IMR-90 (cell line): ENCODE measurements at regions not wholly inside any gene's neighbourhood (a gene's known extent, or its start where the extent isn't known, plus 50 kb on each side); places are given as distances from the start of the nearest gene placed in this dataset.

Experiments
- ATAC-seq: fragments of 200-7000 bp; cut with Tn5 transposase; 2 replicates; pipeline ENCODE4 v1.9.1; 2020; ENCODE audit warnings: low read depth, mild to moderate bottlenecking, moderate library complexity
- BruUV-seq: library from RNA; stranded (reverse); fragments of 400-500 nt; replicated peaks from 2 replicates; lab custom pipeline; 2021; lab: Mats Ljungman, UMichigan
- CTCF ChIA-PET: fragments of 300-600 bp; formaldehyde crosslinking; extraction: SDS; loops from one replicate; lab custom pipeline; 2021; ENCODE audit warnings: antibody characterized with exemption; lab: Yijun Ruan, JAX
- POLR2A ChIA-PET: fragments of 300-600 bp; sonication (Branson Sonifier 250); formaldehyde crosslinking; loops from one replicate; lab custom pipeline; 2022; ENCODE audit warnings: antibody characterized with exemption; ENCODE audit not compliant: unreplicated experiment; lab: Charles Lee
- DNase-seq: peaks from one replicate; pipeline ENCODE4 v3.0.0; 2013
- H2AFZ ChIP-seq: replicated peaks from 2 replicates; pipeline ENCODE3; 2013; ENCODE audit warnings: low read length, mild to moderate bottlenecking; ENCODE audit not compliant: poor library complexity
- H2AK5ac ChIP-seq: 2 replicates; pipeline ENCODE4 v1.6.1; 2013; ENCODE audit warnings: low read depth, low read length, inconsistent platforms
- H2AK9ac ChIP-seq: replicated peaks from 2 replicates; pipeline ENCODE3; 2013; ENCODE audit warnings: mild to moderate bottlenecking, low read depth, low read length, moderate library complexity; ENCODE audit not compliant: poor library complexity
- H2BK120ac ChIP-seq: 2 replicates; pipeline ENCODE4 v1.6.1; 2013; ENCODE audit warnings: low read depth, low read length, inconsistent platforms
- H2BK15ac ChIP-seq: 3 replicates; pipeline ENCODE4 v1.6.1; 2013; ENCODE audit warnings: low read depth, low read length, inconsistent platforms
- H2BK20ac ChIP-seq: 2 replicates; pipeline ENCODE4 v1.6.1; 2013; ENCODE audit warnings: low read depth, mild to moderate bottlenecking, inconsistent platforms, low read length, moderate library complexity
- H2BK5ac ChIP-seq: 2 replicates; pipeline ENCODE4 v1.6.1; 2013; ENCODE audit warnings: mild to moderate bottlenecking, low read depth, low read length, inconsistent platforms; ENCODE audit not compliant: poor library complexity, severe bottlenecking
- H3K14ac ChIP-seq: replicated peaks from 2 replicates; pipeline ENCODE4 v1.6.1; 2013; ENCODE audit warnings: low read depth, low read length, inconsistent platforms
- H3K18ac ChIP-seq: 2 replicates; pipeline ENCODE4 v1.6.1; 2013; ENCODE audit warnings: low read depth, low read length, control low read depth
- H3K23ac ChIP-seq: 2 replicates; pipeline ENCODE4 v1.6.1; 2013; ENCODE audit warnings: low read depth, low read length, inconsistent platforms
- H3K27ac ChIP-seq: 2 replicates; pipeline ENCODE4 v1.5.1; 2013; ENCODE audit warnings: mild to moderate bottlenecking, control low read depth, low read length; ENCODE audit not compliant: insufficient read depth
- H3K27me3 ChIP-seq: 2 replicates; pipeline ENCODE4 v1.6.1; 2013; ENCODE audit warnings: low read length; ENCODE audit not compliant: control insufficient read depth, insufficient read depth
- H3K36me3 ChIP-seq: 2 replicates; pipeline ENCODE4 v1.6.1; 2013; ENCODE audit warnings: low read length, mixed read lengths; ENCODE audit not compliant: control insufficient read depth, insufficient read depth
- H3K4ac ChIP-seq: 2 replicates; pipeline ENCODE4 v1.6.1; 2013; ENCODE audit warnings: low read depth, low read length, inconsistent platforms
- H3K4me1 ChIP-seq: 2 replicates; pipeline ENCODE4 v1.6.1; 2013; ENCODE audit warnings: low read length, mixed read lengths; ENCODE audit not compliant: control insufficient read depth, insufficient read depth
- H3K4me2 ChIP-seq: 2 replicates; pipeline ENCODE4 v1.6.1; 2013; ENCODE audit warnings: low read depth, mild to moderate bottlenecking, control low read depth, low read length, moderate library complexity
- H3K4me3 ChIP-seq: 2 replicates; pipeline ENCODE4 v1.5.1; 2013; ENCODE audit warnings: low read depth, mild to moderate bottlenecking, control low read depth, low read length, moderate library complexity; ENCODE audit not compliant: insufficient read depth
- H3K56ac ChIP-seq: 2 replicates; pipeline ENCODE4 v1.6.1; 2013; ENCODE audit warnings: low read length, inconsistent platforms; ENCODE audit not compliant: insufficient read depth; ENCODE audit errors: extremely low read depth
- H3K79me1 ChIP-seq, 2 experiments: 2 replicates each; pipeline ENCODE4 v1.6.1; 2013; ENCODE audit warnings: low read length in 2 of 2, inconsistent platforms in 1 of 2, low read depth in 1 of 2
- H3K9ac ChIP-seq: 2 replicates; pipeline ENCODE4 v1.6.1; 2013; ENCODE audit warnings: low read depth, low read length, control low read depth
- H3K9me1 ChIP-seq: 2 replicates; pipeline ENCODE4 v1.6.1; 2013; ENCODE audit warnings: low read length, inconsistent platforms; ENCODE audit not compliant: insufficient read depth
- H3K9me3 ChIP-seq: 2 replicates; pipeline ENCODE4 v1.6.1; 2013; ENCODE audit warnings: low read length; ENCODE audit not compliant: control insufficient read depth, insufficient read depth
- H4K20me1 ChIP-seq: 2 replicates; pipeline ENCODE4 v1.6.1; 2013; ENCODE audit warnings: low read length, inconsistent platforms; ENCODE audit not compliant: insufficient read depth
- H4K5ac ChIP-seq: 2 replicates; pipeline ENCODE4 v1.6.1; 2013; ENCODE audit warnings: mild to moderate bottlenecking, low read depth, low read length, control low read depth
- H4K8ac ChIP-seq, 2 experiments: 2 replicates each; pipeline ENCODE4 v1.6.1; 2013; ENCODE audit warnings: low read depth in 2 of 2, low read length in 2 of 2, control low read depth in 1 of 2, inconsistent platforms in 1 of 2
- H4K91ac ChIP-seq: 2 replicates; pipeline ENCODE4 v1.6.1; 2013; ENCODE audit warnings: low read depth, low read length, inconsistent platforms; ENCODE audit not compliant: insufficient read depth
- CTCF ChIP-seq: conservative IDR thresholded peaks from 2 replicates; pipeline ENCODE4 v1.5.1; 2012; ENCODE audit warnings: mild to moderate bottlenecking, low read depth, low read length, improper control_type of control experiment
- ELK1 ChIP-seq: fragments of 150-350 bp; IDR thresholded peaks from 2 replicates; pipeline ENCODE4 v1.6.1; 2016; ENCODE audit warnings: low read depth, mild to moderate bottlenecking, low read length, moderate library complexity, borderline replicate concordance
- FOS ChIP-seq: fragments of 150-350 bp; IDR thresholded peaks from 2 replicates; pipeline ENCODE4 v1.6.1; 2016; ENCODE audit warnings: low read depth, low read length
- MAFK ChIP-seq: IDR thresholded peaks from 2 replicates; pipeline ENCODE4 v1.6.1; 2012; ENCODE audit warnings: low read depth, low read length, improper control_type of control experiment
- MAZ ChIP-seq: IDR thresholded peaks from 2 replicates; pipeline ENCODE4 v1.6.1; 2012; ENCODE audit warnings: low read depth, mild to moderate bottlenecking, low read length, improper control_type of control experiment, moderate library complexity, borderline replicate concordance
- MXI1 ChIP-seq: IDR thresholded peaks from 2 replicates; pipeline ENCODE4 v1.6.1; 2012; ENCODE audit warnings: low read depth, mild to moderate bottlenecking, low read length, moderate library complexity, borderline replicate concordance
- NFE2L2 ChIP-seq: fragments of 150-350 bp; IDR thresholded peaks from 2 replicates; pipeline ENCODE4 v1.6.1; 2016; ENCODE audit warnings: low read depth, mild to moderate bottlenecking, low read length
- POLR2A ChIP-seq: IDR thresholded peaks from 2 replicates; pipeline ENCODE4 v1.6.1; 2012; ENCODE audit warnings: mild to moderate bottlenecking, low read depth, low read length
- RFX5 ChIP-seq: IDR thresholded peaks from 2 replicates; pipeline ENCODE4 v1.8.0; 2012; ENCODE audit warnings: low read depth, mild to moderate bottlenecking, low read length, moderate library complexity
- USF2 ChIP-seq: fragments of 150-350 bp; IDR thresholded peaks from 2 replicates; pipeline ENCODE4 v1.6.1; 2017; ENCODE audit warnings: mild to moderate bottlenecking, antibody characterized with exemption, low read length, low read depth
- WGBS, 2 experiments: methylation state at CpG; one replicate each; pipeline versions ENCODE4 v1.1.5 to v1.1.7; 2013; ENCODE audit warnings: missing lambda C conversion rate in 2 of 2; ENCODE audit not compliant: insufficient read length in 1 of 2; ENCODE audit errors: extremely low coverage in 2 of 2; 5-methylcytosine and 5-hydroxymethylcytosine counted together
- dilution Hi-C: fragments of 300-500 bp; cut with HindIII; formaldehyde crosslinking; loops from one replicate; pipeline ENCODE4 v1.14.3; 2018; ENCODE audit warnings: low sequenced_read_pairs; ENCODE audit not compliant: unreplicated experiment
- in situ Hi-C: fragments of 300-500 bp; cut with MboI; formaldehyde crosslinking; loops from 3 replicates; pipeline ENCODE4 v1.14.3; 2019; ENCODE audit warnings: low sequenced_read_pairs, inconsistent platforms, mixed read lengths
- intact Hi-C: fragments of 100-400 bp; cut with micrococcal nuclease; formaldehyde crosslinking; loops from 2 replicates; pipeline ENCODE4 v1.10.0; 2022

GRCh38 chr2:144695657-144696056, 175.7 kb upstream of the ZEB2 start:
- no peak overlapping the region for H3K9ac ChIP-seq
- in situ Hi-C loops = no loop called here
- CTCF ChIA-PET = no interaction called here

More at GRCh38 chr2:144695657-144696056, 175.7 kb upstream of the ZEB2 start:
- Histone ChIP-seq H3K79me1 (no peaks in the 10 kb centered on the region), H3K4ac (no peak overlapping the region), H3K36me3 (no peaks in the 10 kb centered on the region), H3K23ac (no peak overlapping the region), H2AK9ac (no peak overlapping the region), H3K4me1 (no peaks in the 10 kb centered on the region), H3K27ac (no peak overlapping the region), H3K56ac (no peak overlapping the region), H3K14ac (no peak overlapping the region), H2AK5ac (no peak overlapping the region; the same call in 1 of the 2 replicates), H2BK20ac (no peak overlapping the region), H2BK120ac (no peak overlapping the region), H3K4me3 (no peak overlapping the region), H3K4me2 (no peak overlapping the region), H2AFZ (no peak overlapping the region), H3K9me1 (no peaks in the 10 kb centered on the region), H4K8ac (no peak overlapping the region), H4K20me1 (no peaks in the 10 kb centered on the region), H2BK5ac (no peak overlapping the region), H4K91ac (no peak overlapping the region), H2BK15ac (no peak overlapping the region), H4K5ac (no peak overlapping the region), H3K18ac (no peak overlapping the region), H3K9me3 (no peaks in the 10 kb centered on the region), H3K27me3 (no peaks in the 10 kb centered on the region)
- intact Hi-C loops (no loop called here), dilution Hi-C loops (no loop called here)
- DNase-seq = no peak
- no peak for ATAC-seq
- no CpG with 5 or more reads among the region's 1 CpG for WGBS, 2 experiments
- TF ChIP-seq MAFK (no peak), RFX5 (no peak), MXI1 (no peak), MAZ (no peak), USF2 (no peak), CTCF (no peak), NFE2L2 (no peak), FOS (no peak), POLR2A (no peak), ELK1 (no peak)
- POLR2A ChIA-PET = no interaction called here
- BruUV-seq = no TSS peak
